ENCODE measurements at regions not wholly inside any gene's neighbourhood (a gene's known extent, or its start where the extent isn't known, plus 50 kb on each side); places are given as distances from the start of the nearest gene placed in this dataset.

- no peak for DNase-seq (ENCODE audit: low read depth)
Measured at GRCh38 chr15:46110755-46111154, 475.9 kb downstream of the SQOR start.

GRCh38 chr15:46111730-46112129, 476.9 kb downstream of the SQOR start:
- no peak for DNase-seq (ENCODE audit: low read depth)

GRCh38 chr15:46117071-46117470, 482.2 kb downstream of the SQOR start:
- no peak for DNase-seq (ENCODE audit: low read depth)

- no peak for DNase-seq (ENCODE audit: low read depth)
Measured at GRCh38 chr15:46120713-46121112, 485.9 kb downstream of the SQOR start.

GRCh38 chr15:46121441-46121840, 486.6 kb downstream of the SQOR start:
- DNase-seq (ENCODE audit: low read depth), result no peak

- peak; percentile 82 for DNase-seq (ENCODE audit: low read depth)
Measured at GRCh38 chr15:46126581-46126980, 491.8 kb downstream of the SQOR start.

- peak; percentile 46 for DNase-seq (ENCODE audit: low read depth)
Measured at GRCh38 chr15:46127361-46127874, 492.6 kb downstream of the SQOR start.

- DNase-seq (ENCODE audit: low read depth), result no peak
Measured at GRCh38 chr15:46129145-46129544, 494.3 kb downstream of the SQOR start.

- DNase-seq (ENCODE audit: low read depth), result no peak
Measured at GRCh38 chr15:46131876-46132275, 497.0 kb downstream of the SQOR start.

GRCh38 chr15:46137443-46137842, 502.6 kb downstream of the SQOR start:
- no peak for DNase-seq (ENCODE audit: low read depth)

GRCh38 chr15:46146002-46146401, 511.2 kb downstream of the SQOR start:
- no peak for DNase-seq (ENCODE audit: low read depth)

- DNase-seq (ENCODE audit: low read depth), result no peak
Measured at GRCh38 chr15:46146915-46147314, 512.1 kb downstream of the SQOR start.

GRCh38 chr15:46151786-46152185, 517.0 kb downstream of the SQOR start:
- no peak for DNase-seq (ENCODE audit: low read depth)

GRCh38 chr15:46166750-46167149, 531.9 kb downstream of the SQOR start:
- no peak for DNase-seq (ENCODE audit: low read depth)

- DNase-seq (ENCODE audit: low read depth), result no peak
Measured at GRCh38 chr15:46170326-46170725, 535.5 kb downstream of the SQOR start.

- no peak for DNase-seq (ENCODE audit: low read depth)
Measured at GRCh38 chr15:46174122-46174521, 539.3 kb downstream of the SQOR start.

- DNase-seq (ENCODE audit: low read depth), result no peak
Measured at GRCh38 chr15:46177219-46177618, 542.4 kb downstream of the SQOR start.

GRCh38 chr15:46178138-46178537, 543.3 kb downstream of the SQOR start:
- no peak for DNase-seq (ENCODE audit: low read depth)

- DNase-seq (ENCODE audit: low read depth), result no peak
Measured at GRCh38 chr15:46207341-46207740, 572.5 kb downstream of the SQOR start.

- no peak for DNase-seq (ENCODE audit: low read depth)
Measured at GRCh38 chr15:46213551-46213950, 578.7 kb downstream of the SQOR start.

- DNase-seq (ENCODE audit: low read depth), result no peak
Measured at GRCh38 chr15:46222826-46223225, 588.0 kb downstream of the SQOR start.

- DNase-seq (ENCODE audit: low read depth), result no peak
Measured at GRCh38 chr15:46229263-46229662, 594.4 kb downstream of the SQOR start.

- DNase-seq (ENCODE audit: low read depth), result no peak
Measured at GRCh38 chr15:46231786-46232185, 597.0 kb downstream of the SQOR start.

GRCh38 chr15:46232471-46232870, 597.6 kb downstream of the SQOR start:
- DNase-seq (ENCODE audit: low read depth), result no peak

GRCh38 chr15:46242935-46243334, 608.1 kb downstream of the SQOR start:
- DNase-seq (ENCODE audit: low read depth), result no peak
